ENCODE measurements at regions not wholly inside any gene's neighbourhood (a gene's known extent, or its start where the extent isn't known, plus 50 kb on each side); places are given as distances from the start of the nearest gene placed in this dataset.

DNA sequence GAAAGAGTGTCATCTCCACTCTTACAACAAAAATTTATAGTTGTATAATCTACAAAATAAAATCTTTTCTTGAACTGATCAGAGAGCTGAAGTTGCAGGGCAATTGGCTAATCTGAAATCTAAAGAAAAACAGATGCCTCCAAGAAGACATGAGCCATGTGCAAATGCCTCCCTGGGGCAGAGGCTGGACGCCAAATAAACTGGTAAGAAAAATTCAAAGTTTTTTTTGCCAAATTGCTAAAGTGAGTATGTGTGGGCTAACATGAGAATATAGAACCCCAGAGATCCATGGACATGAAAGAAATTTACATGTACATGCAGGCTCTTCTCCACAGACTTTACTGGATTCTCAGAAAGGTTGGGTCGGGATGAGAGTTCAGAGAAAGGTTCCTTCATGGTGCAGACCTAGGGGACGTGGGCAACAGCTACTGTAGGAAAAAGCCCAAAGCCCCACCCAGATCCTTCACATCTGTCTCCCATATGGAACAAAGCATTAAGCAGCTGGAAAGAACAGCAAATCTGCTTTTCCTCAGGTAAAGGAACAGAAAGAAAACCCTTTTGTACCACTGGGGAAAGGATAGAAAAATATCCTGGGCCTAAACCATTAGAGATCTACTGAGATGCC lies 90.5 kb upstream of the SIRPG start:
- intact Hi-C loops (cut with micrococcal nuclease; ENCODE audit: unreplicated experiment): no loop called here
- Histone ChIP-seq H3K9me3 (ENCODE audit: low read length) (no peaks in the 10 kb centered on the region), H3K4me3 (replicated peaks in 1 of 3; ENCODE audit: insufficient read depth in 1 of 3, low read depth in 2 of 3, low read length in 3 of 3) (no peak overlapping the region), H3K9ac (ENCODE audit: insufficient read depth, low read depth, low read length) (no peak overlapping the region), H3K36me3 (replicated peaks in 1 of 2; ENCODE audit: control insufficient read depth in 1 of 2, insufficient read depth in 2 of 2, low read length in 2 of 2) (no peaks in the 10 kb centered on the region), H3K79me2 (ENCODE audit: insufficient read depth, low read length) (no peaks in the 10 kb centered on the region), H3K27me3 (ENCODE audit: control insufficient read depth in 1 of 2, insufficient read depth in 2 of 2, low read length in 2 of 2) (no peaks in the 10 kb centered on the region), H2AFZ (ENCODE audit: low read length) (no peak overlapping the region), H3K4me1 (ENCODE audit: insufficient read depth, low read length) (peaks cover 9% of the 10 kb centered on the region), H3K27ac (ENCODE audit: extremely low read length, insufficient read depth, low read length) (no peak overlapping the region), H3K4me2 (ENCODE audit: low read depth, low read length) (no peak overlapping the region), H4K20me1 (ENCODE audit: insufficient read depth, low read length) (no peaks in the 10 kb centered on the region)
- ChIA-PET CTCF (ENCODE audit: low intra/inter-chr PET ratio, low total read pairs) (no interaction called here), POLR2A (no interaction called here)
- WGBS (ENCODE audit: low lambda C conversion rate): 10% methylated on average over 3 of the region's 3 CpGs
- in situ Hi-C loops (cut with HindIII; ENCODE audit: extremely low pct_ligation_motif_present, low pct_unique_long_range_greater_than_20kb): no loop called here
- BruUV-seq (replicated peaks): no TSS peak
- no peak for FAIRE-seq
- ATAC-seq: no peak
- no peak for DNase-seq (ENCODE audit: low spot score)
- TF ChIP-seq SUZ12 (IDR thresholded peaks at IDR 0.05; ENCODE audit: low read depth, low read length) (no peak), ZNF251 (CRISPR knock-in tag; IDR thresholded peaks at IDR 0.05) (no peak), KMT2A (CRISPR knock-in tag; IDR thresholded peaks at IDR 0.05) (no peak), ZIK1 (CRISPR knock-in tag; IDR thresholded peaks at IDR 0.05; ENCODE audit: borderline replicate concordance, low read depth) (no peak), ARHGAP35 (CRISPR knock-in tag; IDR thresholded peaks at IDR 0.05; ENCODE audit: borderline replicate concordance) (no peak), POLR2A (IDR thresholded peaks at IDR 0.05; ENCODE audit: insufficient read depth in 1 of 2, low read depth in 2 of 2, low read length in 2 of 2) (no peak), ZNF552 (CRISPR knock-in tag; IDR thresholded peaks at IDR 0.05; ENCODE audit: borderline replicate concordance) (no peak)
- TF ChIP-seq, protein P1, sequence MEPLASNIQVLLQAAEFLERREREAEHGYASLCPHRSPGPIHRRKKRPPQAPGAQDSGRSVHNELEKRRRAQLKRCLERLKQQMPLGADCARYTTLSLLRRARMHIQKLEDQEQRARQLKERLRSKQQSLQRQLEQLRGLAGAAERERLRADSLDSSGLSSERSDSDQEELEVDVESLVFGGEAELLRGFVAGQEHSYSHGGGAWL (CRISPR knock-in tag; IDR thresholded peaks at IDR 0.05): no peak
- TF ChIP-seq, protein P2, sequence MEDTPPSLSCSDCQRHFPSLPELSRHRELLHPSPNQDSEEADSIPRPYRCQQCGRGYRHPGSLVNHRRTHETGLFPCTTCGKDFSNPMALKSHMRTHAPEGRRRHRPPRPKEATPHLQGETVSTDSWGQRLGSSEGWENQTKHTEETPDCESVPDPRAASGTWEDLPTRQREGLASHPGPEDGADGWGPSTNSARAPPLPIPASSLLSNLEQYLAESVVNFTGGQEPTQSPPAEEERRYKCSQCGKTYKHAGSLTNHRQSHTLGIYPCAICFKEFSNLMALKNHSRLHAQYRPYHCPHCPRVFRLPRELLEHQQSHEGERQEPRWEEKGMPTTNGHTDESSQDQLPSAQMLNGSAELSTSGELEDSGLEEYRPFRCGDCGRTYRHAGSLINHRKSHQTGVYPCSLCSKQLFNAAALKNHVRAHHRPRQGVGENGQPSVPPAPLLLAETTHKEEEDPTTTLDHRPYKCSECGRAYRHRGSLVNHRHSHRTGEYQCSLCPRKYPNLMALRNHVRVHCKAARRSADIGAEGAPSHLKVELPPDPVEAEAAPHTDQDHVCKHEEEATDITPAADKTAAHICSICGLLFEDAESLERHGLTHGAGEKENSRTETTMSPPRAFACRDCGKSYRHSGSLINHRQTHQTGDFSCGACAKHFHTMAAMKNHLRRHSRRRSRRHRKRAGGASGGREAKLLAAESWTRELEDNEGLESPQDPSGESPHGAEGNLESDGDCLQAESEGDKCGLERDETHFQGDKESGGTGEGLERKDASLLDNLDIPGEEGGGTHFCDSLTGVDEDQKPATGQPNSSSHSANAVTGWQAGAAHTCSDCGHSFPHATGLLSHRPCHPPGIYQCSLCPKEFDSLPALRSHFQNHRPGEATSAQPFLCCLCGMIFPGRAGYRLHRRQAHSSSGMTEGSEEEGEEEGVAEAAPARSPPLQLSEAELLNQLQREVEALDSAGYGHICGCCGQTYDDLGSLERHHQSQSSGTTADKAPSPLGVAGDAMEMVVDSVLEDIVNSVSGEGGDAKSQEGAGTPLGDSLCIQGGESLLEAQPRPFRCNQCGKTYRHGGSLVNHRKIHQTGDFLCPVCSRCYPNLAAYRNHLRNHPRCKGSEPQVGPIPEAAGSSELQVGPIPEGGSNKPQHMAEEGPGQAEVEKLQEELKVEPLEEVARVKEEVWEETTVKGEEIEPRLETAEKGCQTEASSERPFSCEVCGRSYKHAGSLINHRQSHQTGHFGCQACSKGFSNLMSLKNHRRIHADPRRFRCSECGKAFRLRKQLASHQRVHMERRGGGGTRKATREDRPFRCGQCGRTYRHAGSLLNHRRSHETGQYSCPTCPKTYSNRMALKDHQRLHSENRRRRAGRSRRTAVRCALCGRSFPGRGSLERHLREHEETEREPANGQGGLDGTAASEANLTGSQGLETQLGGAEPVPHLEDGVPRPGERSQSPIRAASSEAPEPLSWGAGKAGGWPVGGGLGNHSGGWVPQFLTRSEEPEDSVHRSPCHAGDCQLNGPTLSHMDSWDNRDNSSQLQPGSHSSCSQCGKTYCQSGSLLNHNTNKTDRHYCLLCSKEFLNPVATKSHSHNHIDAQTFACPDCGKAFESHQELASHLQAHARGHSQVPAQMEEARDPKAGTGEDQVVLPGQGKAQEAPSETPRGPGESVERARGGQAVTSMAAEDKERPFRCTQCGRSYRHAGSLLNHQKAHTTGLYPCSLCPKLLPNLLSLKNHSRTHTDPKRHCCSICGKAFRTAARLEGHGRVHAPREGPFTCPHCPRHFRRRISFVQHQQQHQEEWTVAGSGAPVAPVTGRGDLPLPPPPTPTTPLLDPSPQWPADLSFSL (CRISPR knock-in tag; IDR thresholded peaks at IDR 0.05): no peak
- TF ChIP-seq, protein P3, sequence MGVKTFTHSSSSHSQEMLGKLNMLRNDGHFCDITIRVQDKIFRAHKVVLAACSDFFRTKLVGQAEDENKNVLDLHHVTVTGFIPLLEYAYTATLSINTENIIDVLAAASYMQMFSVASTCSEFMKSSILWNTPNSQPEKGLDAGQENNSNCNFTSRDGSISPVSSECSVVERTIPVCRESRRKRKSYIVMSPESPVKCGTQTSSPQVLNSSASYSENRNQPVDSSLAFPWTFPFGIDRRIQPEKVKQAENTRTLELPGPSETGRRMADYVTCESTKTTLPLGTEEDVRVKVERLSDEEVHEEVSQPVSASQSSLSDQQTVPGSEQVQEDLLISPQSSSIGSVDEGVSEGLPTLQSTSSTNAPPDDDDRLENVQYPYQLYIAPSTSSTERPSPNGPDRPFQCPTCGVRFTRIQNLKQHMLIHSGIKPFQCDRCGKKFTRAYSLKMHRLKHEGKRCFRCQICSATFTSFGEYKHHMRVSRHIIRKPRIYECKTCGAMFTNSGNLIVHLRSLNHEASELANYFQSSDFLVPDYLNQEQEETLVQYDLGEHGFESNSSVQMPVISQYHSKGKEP (CRISPR knock-in tag; IDR thresholded peaks at IDR 0.05): no peak

Data from HepG2 (cell line).